ENCODE measurements at regions not wholly inside any gene's neighbourhood (a gene's known extent, or its start where the extent isn't known, plus 50 kb on each side); places are given as distances from the start of the nearest gene placed in this dataset.
"Not testable (repeated sequence)": the region's sequence is repeated elsewhere in the genome, so short reads cannot be mapped to it uniquely, and the experiment has no call there.

DNA sequence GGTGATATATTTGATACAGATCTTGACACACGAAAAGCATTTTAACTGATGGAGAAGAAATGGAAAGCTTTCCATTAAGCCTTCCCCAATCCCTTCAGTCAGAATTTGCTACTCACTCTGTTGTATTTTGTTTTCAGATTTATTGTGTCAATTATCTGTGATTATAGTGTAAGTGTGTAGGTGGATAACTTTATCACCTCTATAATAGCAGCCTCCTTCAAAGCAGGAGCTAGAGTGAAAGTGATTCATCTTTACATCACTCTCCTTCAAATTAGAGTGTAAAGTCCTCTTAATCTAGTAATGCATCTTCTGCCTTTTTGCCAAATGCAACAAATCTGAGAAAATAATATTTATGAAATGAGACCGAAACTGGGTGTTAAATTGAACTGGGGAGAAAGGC lies 459.7 kb upstream of the ZP4 start:
- no peak for DNase-seq (ENCODE audit: low read depth)

DNA sequence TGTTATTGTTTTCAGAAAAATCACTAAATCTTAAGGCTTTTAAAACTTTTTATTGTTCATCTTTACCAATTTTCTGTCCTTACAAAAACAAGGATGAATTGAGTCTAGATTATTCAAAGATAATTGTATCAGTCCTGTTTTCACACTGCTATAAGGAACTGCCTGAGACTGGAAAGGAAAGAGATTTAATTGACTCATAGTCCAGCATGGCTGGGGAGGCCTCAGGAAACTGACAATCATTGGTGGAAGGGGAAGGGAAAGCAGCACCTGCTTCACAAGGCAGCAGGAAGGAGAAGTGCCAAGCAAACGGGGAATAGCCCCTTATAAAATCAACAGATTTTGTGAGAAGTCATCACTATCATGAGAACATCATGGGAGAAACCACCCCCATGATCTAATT lies 455.6 kb upstream of the ZP4 start:
- DNase-seq (ENCODE audit: low read depth): no peak

DNA sequence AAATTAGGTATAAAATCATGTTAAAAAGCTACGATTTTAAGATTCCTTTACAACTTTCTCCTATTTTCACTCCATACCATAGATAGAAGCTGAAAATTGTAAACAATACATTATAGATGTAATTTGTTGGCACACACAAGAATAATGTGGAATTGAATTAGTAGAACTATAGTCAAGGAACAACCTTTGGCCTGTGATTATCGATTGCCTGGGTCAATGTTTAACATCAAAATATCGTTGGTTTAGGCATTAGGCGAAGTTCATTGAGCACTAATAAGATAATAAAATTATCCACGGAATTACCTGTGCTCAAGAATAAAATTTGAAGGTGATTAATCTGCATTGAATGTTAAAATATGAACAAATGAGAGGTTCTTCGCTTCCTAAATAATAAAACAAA lies 455.1 kb upstream of the ZP4 start:
- DNase-seq (ENCODE audit: low read depth): no peak

GRCh38 chr1:238343852-238344251 lies 453.1 kb upstream of the ZP4 start:
- no peak for DNase-seq (ENCODE audit: low read depth)

DNA sequence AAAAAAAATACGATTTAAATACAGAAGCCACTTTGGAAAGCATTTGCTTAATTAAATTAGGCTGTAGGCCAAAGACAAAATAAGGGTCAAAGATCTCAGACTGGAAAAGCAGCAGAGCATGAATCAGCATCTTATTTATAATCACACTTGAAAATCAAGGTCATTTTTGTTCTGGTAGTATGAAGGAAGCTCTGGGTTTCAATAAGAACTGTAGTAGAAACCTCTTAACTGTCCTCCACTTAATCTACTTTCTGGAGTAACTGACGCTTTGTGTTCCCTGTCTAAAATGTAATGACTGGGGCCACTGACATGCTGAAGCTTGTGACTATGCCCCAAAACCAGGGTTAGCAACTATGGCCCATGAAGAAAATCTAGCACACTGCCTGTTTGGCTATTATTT lies 450.7 kb upstream of the ZP4 start:
- no peak for DNase-seq (ENCODE audit: low read depth)

GRCh38 chr1:238340989-238341388 lies 450.3 kb upstream of the ZP4 start:
- DNase-seq (ENCODE audit: low read depth): no peak

DNA sequence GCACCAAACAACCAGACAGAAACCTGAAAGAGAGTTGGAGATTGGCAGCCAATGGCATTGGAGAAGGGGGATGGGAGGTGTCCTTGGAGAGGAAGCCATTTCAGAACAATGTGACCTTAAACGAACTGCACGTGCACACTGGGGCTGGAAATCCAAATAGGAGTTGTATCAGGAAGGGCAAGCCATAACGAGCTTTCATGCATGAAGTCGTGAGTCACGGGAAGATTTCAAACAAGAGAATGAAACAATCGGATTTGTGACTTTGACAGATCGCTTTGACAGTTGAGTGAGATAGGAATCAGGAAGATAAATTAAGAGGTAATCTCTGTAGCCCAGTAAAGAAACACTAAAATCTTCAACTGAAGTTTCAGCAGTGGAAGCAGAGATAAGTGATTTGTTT lies 445.8 kb upstream of the ZP4 start:
- DNase-seq (ENCODE audit: low read depth): no peak

GRCh38 chr1:238334170-238334569 lies 443.4 kb upstream of the ZP4 start:
- DNase-seq (ENCODE audit: low read depth): no peak

- no peak for DNase-seq (ENCODE audit: low read depth)
These were observed 440.8 kb upstream of the ZP4 start for GRCh38 chr1:238331557-238331956.

GRCh38 chr1:238329671-238330070 lies 438.9 kb upstream of the ZP4 start:
- no peak for DNase-seq (ENCODE audit: low read depth)

DNA sequence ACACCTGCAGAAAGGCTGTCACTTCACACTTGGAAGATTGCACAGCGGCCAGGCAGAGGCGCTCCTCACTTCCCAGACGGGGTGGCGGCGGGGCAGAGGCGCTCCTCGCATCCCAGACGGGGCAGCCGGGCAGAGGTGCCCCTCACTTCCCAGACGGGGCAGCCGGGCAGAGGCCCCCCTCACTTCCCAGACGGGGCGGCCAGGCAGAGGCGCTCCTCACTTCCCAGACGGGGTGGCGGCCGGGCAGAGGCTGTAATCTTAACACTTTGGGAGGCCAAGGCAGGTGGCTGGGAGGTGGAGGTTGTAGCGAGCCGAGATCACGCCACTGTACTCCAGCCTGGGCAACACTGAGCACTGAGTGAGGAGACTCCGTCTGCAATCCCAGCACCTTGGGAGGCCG lies 436.3 kb upstream of the ZP4 start:
- not testable (repeated sequence) for DNase-seq (ENCODE audit: low read depth)

DNA sequence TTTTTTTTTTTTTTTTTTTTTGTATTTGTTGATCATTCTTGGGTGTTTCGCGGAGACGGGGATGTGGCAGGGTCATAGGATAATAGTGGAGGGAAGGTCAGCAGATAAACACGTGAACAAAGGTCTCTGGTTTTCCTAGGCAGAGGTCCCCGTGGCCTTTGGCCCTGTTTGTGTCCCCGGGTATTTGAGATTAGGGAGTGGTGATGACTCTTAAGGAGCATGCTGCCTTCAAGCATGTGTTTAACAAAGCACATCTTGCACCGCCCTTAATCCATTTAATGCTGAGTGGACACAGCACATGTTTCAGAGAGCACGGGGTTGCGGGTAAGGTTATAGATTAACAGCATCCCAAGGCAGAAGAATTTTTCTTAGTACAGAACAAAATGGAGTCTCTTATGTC lies 435.8 kb upstream of the ZP4 start:
- not testable (repeated sequence) for DNase-seq (ENCODE audit: low read depth)

DNA sequence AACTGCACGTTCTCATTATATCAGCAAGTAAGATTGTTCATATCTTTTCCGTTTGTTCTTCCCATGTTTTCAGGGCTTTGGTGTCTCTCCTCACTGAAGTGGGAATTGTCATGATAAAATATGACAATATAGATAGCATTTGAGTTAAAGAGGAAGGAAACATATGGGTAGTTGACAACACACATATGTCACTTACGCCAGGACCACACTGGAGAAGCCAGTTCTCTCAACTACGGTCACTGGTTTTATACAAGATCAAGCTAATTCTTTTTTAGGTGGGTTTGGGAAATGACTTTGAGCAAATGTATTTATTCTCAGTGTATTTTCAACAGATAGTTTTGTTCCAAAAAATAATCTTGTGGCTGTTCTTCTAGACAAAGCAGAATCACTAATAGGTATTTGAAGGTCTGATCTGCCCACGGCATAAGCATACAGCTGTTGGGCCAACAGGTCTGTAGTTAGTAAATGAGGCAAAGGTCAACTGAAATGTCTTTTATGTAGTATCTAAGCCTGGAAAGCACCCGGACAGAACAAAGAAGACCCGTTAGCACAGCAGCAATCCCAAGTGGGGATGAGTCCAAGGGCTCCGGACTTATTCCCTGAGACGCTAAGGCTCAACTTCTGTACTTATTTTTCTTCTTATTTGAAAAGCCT lies 433.6 kb upstream of the ZP4 start:
- no peak for DNase-seq (ENCODE audit: low read depth)

GRCh38 chr1:238323490-238323889 lies 432.8 kb upstream of the ZP4 start:
- DNase-seq (ENCODE audit: low read depth): no peak

DNA sequence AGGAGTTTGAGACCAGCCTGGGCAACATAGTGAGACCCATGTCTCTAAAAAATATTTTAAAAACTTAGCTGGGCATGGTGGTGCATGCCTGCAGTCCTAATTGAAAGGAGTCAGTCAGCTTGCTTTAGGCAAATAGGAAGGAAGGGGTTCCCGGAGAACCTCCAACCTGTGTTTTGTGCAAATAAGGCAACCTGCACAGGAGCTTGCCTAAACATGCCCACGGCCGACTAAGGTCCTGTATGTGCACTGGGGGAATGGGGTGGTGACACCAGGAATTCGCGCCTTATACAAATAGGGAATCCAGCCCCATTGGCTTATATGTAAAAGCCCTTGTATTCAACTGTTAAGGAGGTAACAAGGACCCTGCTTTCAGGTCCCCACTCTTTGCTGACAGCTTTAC lies 429.2 kb upstream of the ZP4 start:
- no peak for DNase-seq (ENCODE audit: low read depth)

- no peak for DNase-seq (ENCODE audit: low read depth)
These were observed 427.8 kb upstream of the ZP4 start for GRCh38 chr1:238318294-238319110.

GRCh38 chr1:238312969-238313368 lies 422.2 kb upstream of the ZP4 start:
- no peak for DNase-seq (ENCODE audit: low read depth)

- no peak for DNase-seq (ENCODE audit: low read depth)
These were observed 415.7 kb upstream of the ZP4 start for GRCh38 chr1:238306411-238306810.

- no peak for DNase-seq (ENCODE audit: low read depth)
These were observed 411.9 kb upstream of the ZP4 start for GRCh38 chr1:238302646-238303045.

DNA sequence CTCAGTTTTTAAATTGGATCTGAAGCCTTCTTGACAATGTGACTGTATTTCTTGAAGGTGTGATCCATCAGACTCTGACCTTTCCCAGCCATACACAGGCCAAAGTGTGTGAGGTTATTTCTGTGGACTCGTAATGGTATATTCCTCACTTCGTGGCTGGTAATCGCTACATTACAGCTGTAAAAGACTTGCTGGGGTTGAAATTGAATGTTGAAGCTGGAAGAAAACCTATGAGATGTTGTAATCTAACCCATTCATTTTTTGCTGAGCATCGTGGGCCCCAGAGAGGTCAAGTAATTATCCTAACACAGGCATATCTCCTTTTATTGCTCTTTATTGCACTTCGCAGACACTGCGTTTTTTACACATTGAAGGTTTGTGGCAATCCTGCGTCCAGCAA lies 405.6 kb upstream of the ZP4 start:
- DNase-seq (ENCODE audit: low read depth): no peak

DNA sequence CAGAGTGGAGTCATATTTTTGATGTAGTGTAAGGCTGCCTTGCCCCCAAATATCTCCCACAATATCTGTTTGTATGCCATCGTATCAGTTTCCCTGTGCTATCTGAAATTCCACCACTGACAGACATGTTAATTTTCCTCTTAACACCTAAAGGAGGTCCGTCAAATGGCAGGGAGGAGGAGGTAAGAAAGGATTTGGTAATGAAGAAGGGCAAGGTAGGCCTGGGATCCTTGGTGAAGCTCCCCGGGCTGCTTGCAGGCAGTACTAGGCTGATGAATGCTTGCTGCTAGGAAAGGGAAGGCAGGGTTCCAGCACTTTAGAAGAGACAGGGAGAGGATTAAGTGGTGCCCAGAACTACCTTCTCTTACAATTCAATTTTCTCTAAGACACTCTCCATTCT lies 402.4 kb upstream of the ZP4 start:
- no peak for DNase-seq (ENCODE audit: low read depth)

DNA sequence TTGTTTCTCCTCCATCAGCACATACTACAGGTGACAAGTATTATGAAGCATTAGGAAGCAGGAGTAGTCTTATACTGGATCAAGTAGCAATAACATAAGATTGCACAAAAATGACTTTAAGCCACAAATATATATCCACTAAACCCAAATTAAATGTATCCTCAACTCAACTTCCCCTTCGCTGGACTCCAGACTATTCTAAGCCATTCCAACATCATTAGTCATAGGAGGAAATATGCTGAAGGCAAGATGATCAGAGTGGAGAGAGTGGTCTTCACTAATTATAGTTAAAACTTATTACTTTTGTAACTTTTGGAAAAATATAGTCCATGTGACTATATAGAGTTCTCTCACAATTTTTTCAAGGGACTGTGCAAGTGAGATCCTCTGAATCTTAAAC lies 390.7 kb upstream of the ZP4 start:
- DNase-seq (ENCODE audit: low read depth): no peak

- DNase-seq (ENCODE audit: low read depth): no peak
These were observed 389.1 kb upstream of the ZP4 start for GRCh38 chr1:238279694-238280380.

All from activated T-cell treated with anti-CD3 and anti-CD28 coated beads for 24 hours (primary cell).